GM12892 (cell line): ENCODE measurements at regions not wholly inside any gene's neighbourhood (a gene's known extent, or its start where the extent isn't known, plus 50 kb on each side); places are given as distances from the start of the nearest gene placed in this dataset.

Experiments used
- POLR2A ChIP-seq: IDR thresholded peaks from 2 replicates; pipeline ENCODE4 v1.6.1; 2011; ENCODE audit warnings: low read depth, low read length, control low read depth
- POLR2AphosphoS5 ChIP-seq: IDR thresholded peaks from 2 replicates; pipeline ENCODE4 v1.6.1; 2011; ENCODE audit warnings: low read depth, low read length, control low read depth
- TAF1 ChIP-seq: IDR thresholded peaks from 2 replicates; pipeline ENCODE4 v1.6.1; 2011; ENCODE audit warnings: low read depth, mild to moderate bottlenecking, control low read depth, low read length, borderline replicate concordance

DNA sequence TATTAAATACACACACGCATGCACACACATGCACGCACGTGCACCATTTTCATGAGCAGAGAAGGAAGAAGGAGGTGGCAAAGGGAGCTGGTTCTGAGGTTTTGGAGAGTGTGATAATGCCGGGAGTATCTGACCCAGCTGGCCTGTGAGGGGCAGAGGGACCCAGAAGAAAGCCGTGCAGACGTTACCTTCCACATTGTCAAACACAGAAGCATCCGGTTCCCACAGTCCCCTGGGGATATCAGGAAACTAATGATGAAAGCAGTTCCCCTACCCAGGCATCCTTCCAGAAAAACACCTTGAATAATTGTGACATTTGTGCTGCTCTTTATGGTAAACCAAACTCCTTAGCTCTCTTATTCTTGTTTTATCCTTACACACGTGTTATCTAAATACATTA, 85.7 kb upstream of the FAM180A start:
- TF ChIP-seq TAF1 (no peak), POLR2AphosphoS5 (no peak), POLR2A (no peak)
